Nephron progenitor cell (in vitro differentiated cells): ENCODE measurements at regions not wholly inside any gene's neighbourhood (a gene's known extent, or its start where the extent isn't known, plus 50 kb on each side); places are given as distances from the start of the nearest gene placed in this dataset.
A peak's percentile ranks its signal among the peaks of the same experiment; 100 is the strongest.
"Not testable (repeated sequence)": the region's sequence is repeated elsewhere in the genome, so short reads cannot be mapped to it uniquely, and the experiment has no call there.

Source experiments
- DNase-seq: peaks from one replicate; pipeline ENCODE4 v3.0.0; 2021
- H3K27ac Mint-ChIP-seq: 2 replicates; pipeline ENCODE4 v1.8.0; 2021; ENCODE audit warnings: mild to moderate bottlenecking, moderate library complexity, mixed read lengths
- H3K27me3 Mint-ChIP-seq: 2 replicates; pipeline ENCODE4 v1.8.0; 2021; ENCODE audit warnings: mild to moderate bottlenecking, low read depth, mixed read lengths; ENCODE audit not compliant: poor library complexity
- H3K36me3 Mint-ChIP-seq: 2 replicates; pipeline ENCODE4 v1.8.0; 2021; ENCODE audit warnings: low read depth, mixed read lengths
- H3K4me1 Mint-ChIP-seq: 2 replicates; pipeline ENCODE4 v1.8.0; 2021; ENCODE audit warnings: mixed read lengths
- H3K4me3 Mint-ChIP-seq: 2 replicates; pipeline ENCODE4 v1.8.0; 2021; ENCODE audit warnings: mild to moderate bottlenecking, moderate library complexity, mixed read lengths
- H3K9me3 Mint-ChIP-seq: 2 replicates; pipeline ENCODE4 v1.8.0; 2021; ENCODE audit warnings: mild to moderate bottlenecking, moderate library complexity, mixed read lengths
- TF ChIP-seq, protein P1 (sequence below): fragments of 200-600 bp; sonication (generic); IDR thresholded peaks from 2 replicates; pipeline ENCODE4 v1.5.0; 2021; ENCODE audit warnings: antibody characterized with exemption

GRCh38 chr10:33695536-33695935 is 361.1 kb upstream of the NRP1 start:
- Mint-ChIP-seq H3K4me1 (peaks cover 16% of the 10 kb centered on the region), H3K4me3 (no peak overlapping the region), H3K9me3 (peaks cover 60% of the 10 kb centered on the region), H3K27ac (peak overlapping the region; percentile 47), H3K36me3 (peaks cover 49% of the 10 kb centered on the region), H3K27me3 (peaks cover 7% of the 10 kb centered on the region)
- DNase-seq = no peak
- TF ChIP-seq, protein P1, sequence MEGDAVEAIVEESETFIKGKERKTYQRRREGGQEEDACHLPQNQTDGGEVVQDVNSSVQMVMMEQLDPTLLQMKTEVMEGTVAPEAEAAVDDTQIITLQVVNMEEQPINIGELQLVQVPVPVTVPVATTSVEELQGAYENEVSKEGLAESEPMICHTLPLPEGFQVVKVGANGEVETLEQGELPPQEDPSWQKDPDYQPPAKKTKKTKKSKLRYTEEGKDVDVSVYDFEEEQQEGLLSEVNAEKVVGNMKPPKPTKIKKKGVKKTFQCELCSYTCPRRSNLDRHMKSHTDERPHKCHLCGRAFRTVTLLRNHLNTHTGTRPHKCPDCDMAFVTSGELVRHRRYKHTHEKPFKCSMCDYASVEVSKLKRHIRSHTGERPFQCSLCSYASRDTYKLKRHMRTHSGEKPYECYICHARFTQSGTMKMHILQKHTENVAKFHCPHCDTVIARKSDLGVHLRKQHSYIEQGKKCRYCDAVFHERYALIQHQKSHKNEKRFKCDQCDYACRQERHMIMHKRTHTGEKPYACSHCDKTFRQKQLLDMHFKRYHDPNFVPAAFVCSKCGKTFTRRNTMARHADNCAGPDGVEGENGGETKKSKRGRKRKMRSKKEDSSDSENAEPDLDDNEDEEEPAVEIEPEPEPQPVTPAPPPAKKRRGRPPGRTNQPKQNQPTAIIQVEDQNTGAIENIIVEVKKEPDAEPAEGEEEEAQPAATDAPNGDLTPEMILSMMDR = no peak

- peaks cover 87% of the 10 kb centered on the region for H3K9me3 Mint-ChIP-seq
- H3K4me3 Mint-ChIP-seq, DNase-seq, H3K27ac Mint-ChIP-seq, H3K27me3 Mint-ChIP-seq, H3K4me1 Mint-ChIP-seq: not testable (repeated sequence)
- peaks cover 59% of the 10 kb centered on the region for H3K36me3 Mint-ChIP-seq
Observed at GRCh38 chr10:33690536-33690935, 356.1 kb upstream of the NRP1 start.

DNA sequence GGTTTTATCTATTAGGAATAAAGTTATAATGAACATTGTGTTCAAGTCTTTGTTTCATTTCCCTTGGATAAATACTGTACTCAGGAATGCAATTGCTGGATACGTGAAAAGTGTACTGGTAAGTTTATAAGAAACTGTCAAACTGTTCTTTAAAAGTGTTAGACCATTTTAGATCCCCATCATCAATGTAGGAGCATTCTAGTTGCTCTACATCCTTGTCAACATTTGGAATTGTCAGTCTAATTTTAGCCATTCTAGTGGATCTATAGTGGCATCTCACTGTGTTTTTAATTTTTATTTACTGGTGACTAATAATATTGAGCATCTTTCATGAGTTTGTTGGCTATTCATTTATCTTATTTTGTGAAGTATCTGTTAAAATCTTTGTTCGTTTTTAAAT is 354.0 kb upstream of the NRP1 start:
- no peak overlapping the region for H3K4me3 Mint-ChIP-seq
- no peaks in the 10 kb centered on the region for H3K4me1 Mint-ChIP-seq
- DNase-seq = no peak
- TF ChIP-seq, protein P1 = no peak
- H3K27ac Mint-ChIP-seq = no peak overlapping the region
- H3K9me3 Mint-ChIP-seq = peaks cover 79% of the 10 kb centered on the region
- peaks cover 38% of the 10 kb centered on the region for H3K36me3 Mint-ChIP-seq
- peaks cover 2% of the 10 kb centered on the region for H3K27me3 Mint-ChIP-seq

DNA sequence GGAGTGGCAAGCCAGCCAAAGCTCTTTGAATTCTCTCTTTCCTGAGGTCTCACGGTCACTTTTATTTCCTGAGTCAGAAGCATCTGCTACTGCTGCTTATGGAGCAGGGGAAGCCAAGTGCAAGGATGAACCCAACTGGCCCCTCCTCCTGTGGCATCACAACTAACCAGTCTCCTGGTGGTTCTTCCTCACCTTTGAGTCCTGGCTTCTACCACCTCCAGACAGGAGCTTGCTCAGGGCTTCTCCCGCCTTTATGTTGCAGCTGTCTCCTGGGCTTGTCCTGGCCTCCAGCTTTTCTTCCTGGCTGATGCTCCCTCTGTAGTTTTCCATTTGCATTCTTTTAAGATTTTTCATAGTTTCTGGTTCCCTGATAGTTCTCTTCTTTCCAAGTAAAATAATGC is 349.7 kb upstream of the NRP1 start:
- peaks cover 57% of the 10 kb centered on the region for H3K9me3 Mint-ChIP-seq
- TF ChIP-seq, protein P1 = no peak
- H3K4me3 Mint-ChIP-seq = no peak overlapping the region
- peaks cover 2% of the 10 kb centered on the region for H3K27me3 Mint-ChIP-seq
- H3K36me3 Mint-ChIP-seq = peaks cover 8% of the 10 kb centered on the region
- DNase-seq = no peak
- H3K27ac Mint-ChIP-seq = no peak overlapping the region
- H3K4me1 Mint-ChIP-seq = peaks cover 15% of the 10 kb centered on the region

- peaks cover 17% of the 10 kb centered on the region for H3K4me1 Mint-ChIP-seq
- H3K27me3 Mint-ChIP-seq = no peaks in the 10 kb centered on the region
- H3K27ac Mint-ChIP-seq = no peak overlapping the region
- peaks cover 53% of the 10 kb centered on the region for H3K9me3 Mint-ChIP-seq
- H3K36me3 Mint-ChIP-seq = peaks cover 15% of the 10 kb centered on the region
- no peak for DNase-seq
- H3K4me3 Mint-ChIP-seq = no peak overlapping the region
- TF ChIP-seq, protein P1 = no peak
Observed at GRCh38 chr10:33681595-33681994, 347.1 kb upstream of the NRP1 start.

GRCh38 chr10:33680036-33680435 is 345.6 kb upstream of the NRP1 start:
- no peak for DNase-seq
- Mint-ChIP-seq H3K27me3 (no peaks in the 10 kb centered on the region), H3K27ac (peak overlapping the region; percentile 64), H3K36me3 (peaks cover 16% of the 10 kb centered on the region), H3K4me3 (no peak overlapping the region), H3K4me1 (peaks cover 17% of the 10 kb centered on the region), H3K9me3 (peaks cover 65% of the 10 kb centered on the region)
- TF ChIP-seq, protein P1 = no peak
